ENCODE measurements at regions not wholly inside any gene's neighbourhood (a gene's known extent, or its start where the extent isn't known, plus 50 kb on each side); places are given as distances from the start of the nearest gene placed in this dataset.

DNA sequence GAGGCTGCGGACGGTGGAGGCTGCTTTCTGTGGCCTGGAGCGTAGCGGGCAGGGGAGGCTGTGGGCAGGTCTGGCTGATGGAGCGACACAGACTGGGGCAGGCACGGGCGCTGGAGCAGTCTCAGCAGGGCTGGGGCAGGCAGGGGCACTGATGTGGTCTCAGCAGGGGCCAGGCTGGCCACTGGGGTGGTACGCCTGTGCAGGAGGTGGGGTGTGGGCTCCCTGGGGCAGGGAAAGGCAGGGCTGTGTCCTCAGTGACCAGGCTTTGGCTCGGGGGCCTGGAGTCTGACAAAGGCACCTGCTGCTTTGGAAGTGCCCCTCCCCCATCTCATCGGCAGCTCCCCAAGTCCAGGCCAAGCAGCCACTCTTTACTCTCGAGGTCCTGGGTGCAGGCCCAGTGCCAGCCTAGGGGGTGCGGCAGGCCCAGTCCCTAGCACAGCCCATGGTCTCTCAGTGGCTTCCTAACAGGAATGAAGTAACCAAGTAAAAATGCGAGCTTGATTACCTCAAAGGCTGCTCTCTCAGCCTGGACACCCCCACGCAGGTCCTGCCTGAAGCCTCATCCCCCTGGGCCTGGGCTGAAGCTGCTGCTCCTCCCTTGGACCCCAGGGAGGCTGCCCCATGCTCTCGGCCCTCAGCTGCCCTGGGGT lies 55.5 kb downstream of the ADRA2C start:
- Histone ChIP-seq H3K4me3 (ENCODE audit: low read depth, low read length) (no peak overlapping the region), H3K27ac (ENCODE audit: low read depth, low read length) (no peak overlapping the region), H3K9me3 (ENCODE audit: control insufficient read depth, insufficient read depth, low read length) (no peaks in the 10 kb centered on the region; the same call in 1 of the 2 replicates), H3K27me3 (ENCODE audit: control insufficient read depth, insufficient read depth, low read length) (peaks cover 3% of the 10 kb centered on the region)
- TF ChIP-seq, protein P1, sequence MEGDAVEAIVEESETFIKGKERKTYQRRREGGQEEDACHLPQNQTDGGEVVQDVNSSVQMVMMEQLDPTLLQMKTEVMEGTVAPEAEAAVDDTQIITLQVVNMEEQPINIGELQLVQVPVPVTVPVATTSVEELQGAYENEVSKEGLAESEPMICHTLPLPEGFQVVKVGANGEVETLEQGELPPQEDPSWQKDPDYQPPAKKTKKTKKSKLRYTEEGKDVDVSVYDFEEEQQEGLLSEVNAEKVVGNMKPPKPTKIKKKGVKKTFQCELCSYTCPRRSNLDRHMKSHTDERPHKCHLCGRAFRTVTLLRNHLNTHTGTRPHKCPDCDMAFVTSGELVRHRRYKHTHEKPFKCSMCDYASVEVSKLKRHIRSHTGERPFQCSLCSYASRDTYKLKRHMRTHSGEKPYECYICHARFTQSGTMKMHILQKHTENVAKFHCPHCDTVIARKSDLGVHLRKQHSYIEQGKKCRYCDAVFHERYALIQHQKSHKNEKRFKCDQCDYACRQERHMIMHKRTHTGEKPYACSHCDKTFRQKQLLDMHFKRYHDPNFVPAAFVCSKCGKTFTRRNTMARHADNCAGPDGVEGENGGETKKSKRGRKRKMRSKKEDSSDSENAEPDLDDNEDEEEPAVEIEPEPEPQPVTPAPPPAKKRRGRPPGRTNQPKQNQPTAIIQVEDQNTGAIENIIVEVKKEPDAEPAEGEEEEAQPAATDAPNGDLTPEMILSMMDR (IDR thresholded peaks at IDR 0.05; ENCODE audit: low read depth, low read length) = no peak
- ChIA-PET CTCF (no interaction called here), POLR2A (no interaction called here)
- DNase-seq (ENCODE audit: low read depth, low spot score) = no peak

DNA sequence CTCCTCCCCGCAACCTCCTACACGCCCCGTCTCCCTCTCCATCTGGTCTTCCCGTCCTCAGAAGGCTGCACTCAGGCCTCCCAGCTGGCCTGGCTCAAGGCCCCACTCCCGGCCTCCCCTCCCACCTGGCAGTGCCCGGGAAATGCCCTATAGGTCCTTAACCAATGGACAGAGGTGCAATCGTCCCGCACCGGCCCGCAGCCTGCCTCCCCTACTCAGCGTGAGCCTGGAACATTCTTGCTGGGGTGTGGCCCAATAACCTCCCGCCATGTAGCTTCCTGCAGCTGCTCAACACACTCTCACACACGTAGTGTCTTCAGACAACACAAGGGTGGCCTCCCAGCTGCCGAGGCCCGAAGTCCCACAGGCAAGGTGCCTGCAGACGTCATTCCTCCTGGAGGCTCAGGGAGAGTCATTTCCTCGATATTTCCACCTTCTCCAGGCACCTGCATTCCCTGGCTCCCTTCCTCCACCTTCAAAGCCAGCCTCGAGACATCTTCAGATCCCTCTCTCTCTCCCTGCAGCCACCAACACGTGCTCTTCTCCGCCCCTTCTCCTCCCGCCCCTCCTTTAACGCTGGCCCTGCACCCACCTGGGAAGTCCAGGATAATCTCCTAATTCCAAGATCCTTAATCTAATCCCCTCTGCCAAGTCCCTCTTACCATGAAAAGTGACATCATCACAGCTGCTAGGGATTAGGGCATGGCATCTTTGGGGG lies 56.2 kb downstream of the ADRA2C start:
- no peak for DNase-seq (ENCODE audit: low read depth, low spot score)
- H3K4me3 ChIP-seq (ENCODE audit: low read depth, low read length) = no peak overlapping the region
- TF ChIP-seq, protein P1 (IDR thresholded peaks at IDR 0.05; ENCODE audit: low read depth, low read length) = no peak
- peaks cover 3% of the 10 kb centered on the region for H3K27me3 ChIP-seq (ENCODE audit: control insufficient read depth, insufficient read depth, low read length)
- ChIA-PET CTCF (no interaction called here), POLR2A (no interaction called here)
- no peak overlapping the region for H3K27ac ChIP-seq (ENCODE audit: low read depth, low read length)
- H3K9me3 ChIP-seq (ENCODE audit: control insufficient read depth, insufficient read depth, low read length) = no peaks in the 10 kb centered on the region; the same call in 1 of the 2 replicates

DNA sequence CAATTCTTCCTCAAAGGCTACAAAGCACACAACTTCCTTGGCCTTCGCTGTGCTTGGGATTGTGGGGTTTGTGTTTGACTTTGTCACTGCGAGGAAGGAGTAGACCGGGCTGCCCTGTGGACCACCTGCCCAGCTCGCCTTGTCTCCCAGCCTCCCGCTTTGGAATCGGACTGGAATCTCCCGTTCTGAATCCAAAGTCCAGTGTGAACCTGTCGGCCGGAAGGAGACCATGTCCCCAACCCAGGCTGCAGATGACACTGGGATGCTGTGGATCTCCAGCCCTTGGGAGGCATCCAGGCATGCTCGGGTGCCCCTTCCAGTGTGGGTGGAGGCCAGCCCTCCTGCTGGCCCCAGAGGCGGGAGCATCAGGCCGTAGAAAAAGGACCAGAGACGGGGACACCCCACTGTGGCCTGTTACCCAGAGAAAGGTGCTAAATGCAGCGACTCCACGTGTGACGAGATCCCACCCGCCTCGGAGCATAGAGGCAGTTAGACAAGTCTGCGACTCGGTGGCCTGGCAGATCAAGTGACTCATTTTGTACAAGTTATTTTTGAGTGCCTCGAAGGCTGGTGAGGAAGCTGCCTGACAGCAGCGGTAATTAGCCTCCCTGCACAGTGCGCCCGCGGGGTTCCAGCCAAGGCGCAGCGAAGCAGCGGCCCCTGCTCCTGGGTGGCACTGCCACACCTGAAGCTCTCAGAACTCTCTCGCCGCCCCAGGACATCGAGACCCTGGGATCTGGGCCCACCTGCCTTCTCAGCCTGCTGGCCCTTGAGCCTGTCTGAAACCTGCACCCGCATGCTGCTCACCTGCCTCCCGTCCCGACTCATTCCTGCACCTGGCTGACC lies 57.5 kb downstream of the ADRA2C start:
- no peak for DNase-seq (ENCODE audit: low read depth, low spot score)
- H3K27ac ChIP-seq (ENCODE audit: low read depth, low read length) = no peak overlapping the region
- no peaks in the 10 kb centered on the region; the same call in 1 of the 2 replicates for H3K9me3 ChIP-seq (ENCODE audit: control insufficient read depth, insufficient read depth, low read length)
- TF ChIP-seq, protein P1 (IDR thresholded peaks at IDR 0.05; ENCODE audit: low read depth, low read length) = no peak
- POLR2A ChIA-PET = no interaction called here
- H3K27me3 ChIP-seq (ENCODE audit: control insufficient read depth, insufficient read depth, low read length) = peaks cover 10% of the 10 kb centered on the region
- CTCF ChIA-PET = no interaction called here
- H3K4me3 ChIP-seq (ENCODE audit: low read depth, low read length) = no peak overlapping the region

- ChIA-PET POLR2A (no interaction called here), CTCF (no interaction called here)
- Histone ChIP-seq H3K27me3 (ENCODE audit: control insufficient read depth, insufficient read depth, low read length) (peaks cover 10% of the 10 kb centered on the region), H3K9me3 (ENCODE audit: control insufficient read depth, insufficient read depth, low read length) (no peaks in the 10 kb centered on the region; the same call in 1 of the 2 replicates), H3K4me3 (ENCODE audit: low read depth, low read length) (no peak overlapping the region), H3K27ac (ENCODE audit: low read depth, low read length) (no peak overlapping the region)
- TF ChIP-seq, protein P1 (IDR thresholded peaks at IDR 0.05; ENCODE audit: low read depth, low read length) = no peak
- DNase-seq (ENCODE audit: low read depth, low spot score) = no peak
These were observed 58.5 kb downstream of the ADRA2C start for GRCh38 chr4:3824521-3825270.

All from AG04450 (cell line).